Testis (tissue), 2 donors: ENCODE measurements at regions not wholly inside any gene's neighbourhood (a gene's known extent, or its start where the extent isn't known, plus 50 kb on each side); places are given as distances from the start of the nearest gene placed in this dataset.

Source experiments
- POLR2A ChIP-seq: fragments of 450-650 bp; IDR thresholded peaks from one replicate; pipeline ENCODE4 v1.6.1; 2017; ENCODE audit warnings: antibody characterized with exemption, mild to moderate bottlenecking, moderate library complexity
- TF ChIP-seq, protein P1 (sequence below), 3 experiments: fragments of 450-650 bp in 2 of 3; fragments of 200-600 bp in 1 of 3; sonication (generic) in 1 of 3; IDR thresholded peaks; one replicate each; pipeline ENCODE4 v1.5.1; 2016 to 2019; ENCODE audit warnings: antibody characterized with exemption in 3 of 3, mild to moderate bottlenecking in 2 of 3, moderate library complexity in 1 of 3

DNA sequence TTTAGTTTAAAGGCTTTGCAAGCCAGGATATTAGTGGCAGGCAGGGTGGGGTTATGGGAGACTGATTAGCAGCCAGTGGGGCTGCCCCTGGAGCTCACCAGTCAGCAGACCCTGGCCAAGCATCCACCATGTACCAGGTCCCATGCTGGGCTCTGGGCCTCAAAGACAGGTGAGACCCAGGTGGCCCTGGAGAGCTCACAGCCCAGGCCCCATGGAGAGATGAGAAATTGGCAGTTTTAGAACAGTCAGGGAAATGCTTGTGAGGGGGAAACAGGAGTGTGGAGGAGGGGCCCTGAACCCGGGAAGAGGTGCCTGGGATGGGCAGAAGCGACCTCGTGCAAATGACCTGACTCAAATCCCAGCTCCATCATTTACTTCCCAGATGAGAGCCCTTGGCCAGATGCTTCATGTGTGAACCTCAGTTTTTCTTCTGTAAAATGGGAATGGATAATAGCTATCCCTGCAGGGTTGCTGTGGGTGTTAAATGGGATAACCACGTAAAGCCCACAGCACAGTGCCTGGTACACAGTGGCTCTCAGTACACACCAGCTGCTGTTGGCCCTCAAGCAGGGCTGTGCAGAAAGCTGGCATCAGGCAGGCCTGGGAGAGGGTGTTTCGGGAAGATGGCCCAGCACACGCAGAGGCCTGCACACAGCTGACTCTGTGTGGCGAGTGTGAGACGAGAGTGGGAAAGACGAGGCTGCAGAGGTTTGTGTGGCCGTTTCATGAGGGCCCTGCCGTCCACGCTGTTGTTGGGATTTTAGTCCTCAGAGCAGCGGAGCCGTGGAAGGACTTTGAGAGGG lies 518.5 kb downstream of the PTPRU start:
- TF ChIP-seq, protein P1, sequence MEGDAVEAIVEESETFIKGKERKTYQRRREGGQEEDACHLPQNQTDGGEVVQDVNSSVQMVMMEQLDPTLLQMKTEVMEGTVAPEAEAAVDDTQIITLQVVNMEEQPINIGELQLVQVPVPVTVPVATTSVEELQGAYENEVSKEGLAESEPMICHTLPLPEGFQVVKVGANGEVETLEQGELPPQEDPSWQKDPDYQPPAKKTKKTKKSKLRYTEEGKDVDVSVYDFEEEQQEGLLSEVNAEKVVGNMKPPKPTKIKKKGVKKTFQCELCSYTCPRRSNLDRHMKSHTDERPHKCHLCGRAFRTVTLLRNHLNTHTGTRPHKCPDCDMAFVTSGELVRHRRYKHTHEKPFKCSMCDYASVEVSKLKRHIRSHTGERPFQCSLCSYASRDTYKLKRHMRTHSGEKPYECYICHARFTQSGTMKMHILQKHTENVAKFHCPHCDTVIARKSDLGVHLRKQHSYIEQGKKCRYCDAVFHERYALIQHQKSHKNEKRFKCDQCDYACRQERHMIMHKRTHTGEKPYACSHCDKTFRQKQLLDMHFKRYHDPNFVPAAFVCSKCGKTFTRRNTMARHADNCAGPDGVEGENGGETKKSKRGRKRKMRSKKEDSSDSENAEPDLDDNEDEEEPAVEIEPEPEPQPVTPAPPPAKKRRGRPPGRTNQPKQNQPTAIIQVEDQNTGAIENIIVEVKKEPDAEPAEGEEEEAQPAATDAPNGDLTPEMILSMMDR (IDR thresholded peaks at IDR 0.05): no peak
- no peak for TF ChIP-seq POLR2A
